HepG2 (cell line): ENCODE measurements at regions not wholly inside any gene's neighbourhood (a gene's known extent, or its start where the extent isn't known, plus 50 kb on each side); places are given as distances from the start of the nearest gene placed in this dataset.

Experiments used
- ATAC-seq: fragments of 200-7000 bp; cut with Tn5 transposase; 3 replicates; pipeline ENCODE4 v1.9.1; 2020; ENCODE audit warnings: mild to moderate bottlenecking, moderate library complexity
- BruUV-seq: library from RNA; stranded (reverse); fragments of 400-500 nt; replicated peaks from 2 replicates; lab custom pipeline; 2021; lab: Mats Ljungman, UMichigan
- CTCF ChIA-PET: fragments of 300-600 bp; formaldehyde crosslinking; extraction: SDS; loops from one replicate; lab custom pipeline; 2021; ENCODE audit warnings: low total read pairs, inconsistent platforms, low intra/inter-chr PET ratio; lab: Yijun Ruan, JAX
- POLR2A ChIA-PET: fragments of 350-600 bp; sonication (Branson Sonifier 250); formaldehyde crosslinking; loops from one replicate; lab custom pipeline; 2020; ENCODE audit warnings: antibody characterized with exemption, inconsistent platforms; lab: Yijun Ruan, JAX
- DNase-seq: peaks from one replicate; pipeline ENCODE4 v3.0.0-alpha.2; 2015; ENCODE audit warnings: low spot score
- FAIRE-seq: peaks from 3 replicates; lab custom pipeline; 2011; peaks lifted over from hg19 to GRCh38; lab: Jason Lieb, UNC
- H2AFZ ChIP-seq: one replicate; pipeline ENCODE4 v1.6.1; 2011; ENCODE audit warnings: low read length, inconsistent platforms
- H3K27ac ChIP-seq: fragments of 300-600 bp; 3 replicates; pipeline ENCODE4 v1.8.0; 2011; ENCODE audit warnings: mixed run types, mild to moderate bottlenecking, mixed read lengths, low read length, inconsistent platforms; ENCODE audit not compliant: insufficient read depth; ENCODE audit errors: extremely low read length
- H3K27me3 ChIP-seq, 2 experiments: fragments of 200-600 bp in 1 of 2; 2 replicates in 1 of 2; 3 replicates in 1 of 2; pipeline versions ENCODE4 v1.6.0 to v1.8.0; 2011; ENCODE audit warnings: low read length in 2 of 2, mild to moderate bottlenecking in 2 of 2, moderate library complexity in 2 of 2, inconsistent platforms in 1 of 2; ENCODE audit not compliant: insufficient read depth in 2 of 2, control insufficient read depth in 1 of 2
- H3K36me3 ChIP-seq, 2 experiments: fragments of 200-600 bp in 1 of 2; replicated peaks in 1 of 2; 2 replicates in 1 of 2; 3 replicates in 1 of 2; pipeline versions ENCODE4 v1.5.1 to v1.8.0; 2011; ENCODE audit warnings: low read length in 2 of 2, inconsistent platforms in 1 of 2; ENCODE audit not compliant: insufficient read depth in 2 of 2, control insufficient read depth in 1 of 2
- H3K4me1 ChIP-seq: 2 replicates; pipeline ENCODE4 v1.5.1; 2012; ENCODE audit warnings: low read length, inconsistent platforms; ENCODE audit not compliant: insufficient read depth
- H3K4me2 ChIP-seq: 2 replicates; pipeline ENCODE4 v1.6.0; 2011; ENCODE audit warnings: low read depth, low read length, inconsistent platforms
- H3K4me3 ChIP-seq, 3 experiments: fragments of 200-600 bp in 1 of 3; sonication (generic), shearing (Covaris generic) in 1 of 3; replicated peaks in 1 of 3; 2 replicates each; pipeline ENCODE4 v1.5.1; 2011 to 2016; ENCODE audit warnings: low read length in 3 of 3, inconsistent platforms in 2 of 3, low read depth in 2 of 3, mild to moderate bottlenecking in 2 of 3, control low read depth in 1 of 3, mixed read lengths in 1 of 3; ENCODE audit not compliant: insufficient read depth in 1 of 3
- H3K79me2 ChIP-seq: one replicate; pipeline ENCODE4 v1.6.1; 2011; ENCODE audit warnings: low read length, inconsistent platforms; ENCODE audit not compliant: insufficient read depth
- H3K9ac ChIP-seq: 2 replicates; pipeline ENCODE4 v1.6.0; 2011; ENCODE audit warnings: mild to moderate bottlenecking, low read depth, low read length, inconsistent platforms; ENCODE audit not compliant: insufficient read depth
- H3K9me3 ChIP-seq: 2 replicates; pipeline ENCODE4 v1.5.1; 2012; ENCODE audit warnings: mild to moderate bottlenecking, low read length
- H4K20me1 ChIP-seq: 2 replicates; pipeline ENCODE4 v1.6.0; 2011; ENCODE audit warnings: inconsistent platforms, mild to moderate bottlenecking, low read length, moderate library complexity; ENCODE audit not compliant: insufficient read depth
- CCAR2 ChIP-seq: fragments of 200-400 bp; formaldehyde crosslinking; optimal IDR thresholded peaks from 2 replicates; pipeline ENCODE3; 2018; ENCODE audit warnings: low read depth, mild to moderate bottlenecking, low read length, moderate library complexity
- HOXA5 ChIP-seq: sonication (generic); formaldehyde crosslinking; IDR thresholded peaks from 2 replicates; pipeline ENCODE4 v1.4.0; 2020; ENCODE audit warnings: missing genetic modification reagents
- KLF12 ChIP-seq: sonication (generic); formaldehyde crosslinking; IDR thresholded peaks from 2 replicates; pipeline ENCODE4 v1.4.0; 2020; ENCODE audit warnings: missing genetic modification reagents, borderline replicate concordance
- PBX2 ChIP-seq: IDR thresholded peaks from 2 replicates; pipeline ENCODE4 v1.6.1; 2016; ENCODE audit warnings: control low read depth
- PHB2 ChIP-seq: fragments of 450-650 bp; IDR thresholded peaks from 2 replicates; pipeline ENCODE4 v1.6.1; 2018; ENCODE audit not compliant: partially characterized antibody
- PLSCR1 ChIP-seq: sonication (generic); formaldehyde crosslinking; IDR thresholded peaks from 2 replicates; pipeline ENCODE4 v1.5.0; 2020; ENCODE audit warnings: missing genetic modification reagents, mild to moderate bottlenecking, borderline replicate concordance
- ZBTB20 ChIP-seq: sonication (generic); formaldehyde crosslinking; IDR thresholded peaks from 2 replicates; pipeline ENCODE4 v1.8.1; 2023; ENCODE audit warnings: missing genetic modification reagents, low read depth, mild to moderate bottlenecking, borderline replicate concordance
- ZFP41 ChIP-seq: sonication (generic); formaldehyde crosslinking; IDR thresholded peaks from 2 replicates; pipeline ENCODE4 v1.4.0; 2020; ENCODE audit warnings: mild to moderate bottlenecking, missing genetic modification reagents, borderline replicate concordance
- ZNF414 ChIP-seq: sonication (generic); formaldehyde crosslinking; IDR thresholded peaks from 2 replicates; pipeline ENCODE4 v1.5.0; 2020; ENCODE audit warnings: missing genetic modification reagents
- ZNF570 ChIP-seq: sonication (generic); formaldehyde crosslinking; IDR thresholded peaks from 2 replicates; pipeline ENCODE4 v1.4.0; 2020; ENCODE audit warnings: mild to moderate bottlenecking, missing genetic modification reagents, borderline replicate concordance
- ZNF75D ChIP-seq: sonication (generic); formaldehyde crosslinking; IDR thresholded peaks from 2 replicates; pipeline ENCODE4 v1.8.1; 2023; ENCODE audit warnings: missing genetic modification reagents, mild to moderate bottlenecking, borderline replicate concordance
- ZNF800 ChIP-seq: sonication (generic); formaldehyde crosslinking; IDR thresholded peaks from 2 replicates; pipeline ENCODE4 v1.4.0; 2020; ENCODE audit warnings: missing genetic modification reagents
- WGBS: methylation state at CpG from one replicate; pipeline ENCODE4 v1.1.6; 2017; ENCODE audit warnings: low lambda C conversion rate; 5-methylcytosine and 5-hydroxymethylcytosine counted together
- in situ Hi-C: cut with HindIII; loops from 2 replicates; pipeline ENCODE4 v1.10.0; 2017; ENCODE audit warnings: low pct_unique_long_range_greater_than_20kb; ENCODE audit not compliant: extremely low pct_ligation_motif_present
- intact Hi-C: fragments of 100-400 bp; cut with micrococcal nuclease; formaldehyde crosslinking; loops from one replicate; pipeline ENCODE4 v1.10.0; 2022; ENCODE audit not compliant: unreplicated experiment
- TF ChIP-seq, protein P1 (sequence below): sonication (generic); formaldehyde crosslinking; IDR thresholded peaks from 2 replicates; pipeline ENCODE4 v1.5.0; 2020; ENCODE audit warnings: mild to moderate bottlenecking, missing genetic modification reagents

GRCh38 chr2:60251247-60251646 is 302.2 kb downstream of the BCL11A start:
- Histone ChIP-seq H3K9me3 (no peaks in the 10 kb centered on the region), H3K79me2 (no peaks in the 10 kb centered on the region), H4K20me1 (no peaks in the 10 kb centered on the region), H3K4me1 (no peaks in the 10 kb centered on the region), H3K36me3 (no peaks in the 10 kb centered on the region), H3K4me2 (no peak overlapping the region), H3K27me3 (no peaks in the 10 kb centered on the region), H3K4me3 (no peak overlapping the region), H2AFZ (no peak overlapping the region), H3K27ac (no peak overlapping the region), H3K9ac (no peak overlapping the region)
- ATAC-seq (no peak), DNase-seq (no peak), FAIRE-seq (no peak)
- TF ChIP-seq PBX2 (no peak), KLF12 (CRISPR knock-in tag) (no peak), ZNF800 (CRISPR knock-in tag) (no peak)
- in situ Hi-C loops = no loop called here
- CTCF ChIA-PET = no interaction called here
- no TSS peak for BruUV-seq
- POLR2A ChIA-PET = no interaction called here
- intact Hi-C loops = no loop called here

- no peak overlapping the region for H3K4me2 ChIP-seq
- FAIRE-seq (no peak), DNase-seq (no peak), ATAC-seq (no peak)
- in situ Hi-C loops = no loop called here
- H3K36me3 ChIP-seq = no peaks in the 10 kb centered on the region
- H2AFZ ChIP-seq = no peak overlapping the region
- no peaks in the 10 kb centered on the region for H3K9me3 ChIP-seq
- no peaks in the 10 kb centered on the region for H3K4me1 ChIP-seq
- intact Hi-C loops = no loop called here
- no peak overlapping the region for H3K27ac ChIP-seq
- no peaks in the 10 kb centered on the region for H3K79me2 ChIP-seq
- no peaks in the 10 kb centered on the region for H4K20me1 ChIP-seq
- H3K27me3 ChIP-seq = no peaks in the 10 kb centered on the region
- POLR2A ChIA-PET = no interaction called here
- WGBS = 10% methylated on average over 5 of the region's 5 CpGs
- H3K9ac ChIP-seq = no peak overlapping the region
- BruUV-seq = no TSS peak
- H3K4me3 ChIP-seq = no peak overlapping the region
- CTCF ChIA-PET = no interaction called here
- TF ChIP-seq PLSCR1 (CRISPR knock-in tag) (no peak), ZBTB20 (CRISPR knock-in tag) (no peak), ZNF414 (CRISPR knock-in tag) (no peak), ZFP41 (no peak), CCAR2 (no peak), ZNF75D (CRISPR knock-in tag) (no peak), ZNF570 (CRISPR knock-in tag) (no peak), HOXA5 (CRISPR knock-in tag) (no peak), PHB2 (no peak)
- TF ChIP-seq, protein P1, sequence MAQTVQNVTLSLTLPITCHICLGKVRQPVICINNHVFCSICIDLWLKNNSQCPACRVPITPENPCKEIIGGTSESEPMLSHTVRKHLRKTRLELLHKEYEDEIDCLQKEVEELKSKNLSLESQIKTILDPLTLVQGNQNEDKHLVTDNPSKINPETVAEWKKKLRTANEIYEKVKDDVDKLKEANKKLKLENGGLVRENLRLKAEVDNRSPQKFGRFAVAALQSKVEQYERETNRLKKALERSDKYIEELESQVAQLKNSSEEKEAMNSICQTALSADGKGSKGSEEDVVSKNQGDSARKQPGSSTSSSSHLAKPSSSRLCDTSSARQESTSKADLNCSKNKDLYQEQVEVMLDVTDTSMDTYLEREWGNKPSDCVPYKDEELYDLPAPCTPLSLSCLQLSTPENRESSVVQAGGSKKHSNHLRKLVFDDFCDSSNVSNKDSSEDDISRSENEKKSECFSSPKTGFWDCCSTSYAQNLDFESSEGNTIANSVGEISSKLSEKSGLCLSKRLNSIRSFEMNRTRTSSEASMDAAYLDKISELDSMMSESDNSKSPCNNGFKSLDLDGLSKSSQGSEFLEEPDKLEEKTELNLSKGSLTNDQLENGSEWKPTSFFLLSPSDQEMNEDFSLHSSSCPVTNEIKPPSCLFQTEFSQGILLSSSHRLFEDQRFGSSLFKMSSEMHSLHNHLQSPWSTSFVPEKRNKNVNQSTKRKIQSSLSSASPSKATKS (CRISPR knock-in tag) = no peak
Measured at GRCh38 chr2:60249879-60250278, 303.6 kb downstream of the BCL11A start.
